ENCODE measurements at regions not wholly inside any gene's neighbourhood (a gene's known extent, or its start where the extent isn't known, plus 50 kb on each side); places are given as distances from the start of the nearest gene placed in this dataset.

GRCh38 chr17:71360301-71360700 is 760.5 kb upstream of the SOX9 start:
- TF ChIP-seq CTCF (IDR thresholded peaks at IDR 0.05) (no peak), POLR2A (IDR thresholded peaks at IDR 0.05) (no peak)

Data from stomach (tissue), 4 donors.